ENCODE measurements at regions not wholly inside any gene's neighbourhood (a gene's known extent, or its start where the extent isn't known, plus 50 kb on each side); places are given as distances from the start of the nearest gene placed in this dataset.

GRCh38 chr14:44780989-44781388 is 180.8 kb downstream of the KLHL28 start:
- no peaks in the 10 kb centered on the region for H3K4me1 ChIP-seq (ENCODE audit: insufficient read depth, low read length)
- ChIA-PET CTCF (ENCODE audit: low intra/inter-chr PET ratio, low total read pairs) (no interaction called here), POLR2A (no interaction called here)
- no peak overlapping the region for H2AFZ ChIP-seq (ENCODE audit: low read length)
- no peak overlapping the region for H3K4me2 ChIP-seq (ENCODE audit: low read depth, low read length)
- H3K36me3 ChIP-seq (replicated peaks in 1 of 2; ENCODE audit: control insufficient read depth in 1 of 2, insufficient read depth in 2 of 2, low read length in 2 of 2): no peaks in the 10 kb centered on the region
- H3K4me3 ChIP-seq (replicated peaks in 1 of 3; ENCODE audit: insufficient read depth in 1 of 3, low read depth in 2 of 3, low read length in 3 of 3): no peak overlapping the region
- H3K9me3 ChIP-seq (ENCODE audit: low read length): no peaks in the 10 kb centered on the region
- 5% methylated on average over 3 of the region's 3 CpGs for WGBS (ENCODE audit: low lambda C conversion rate)
- FAIRE-seq (no peak), ATAC-seq (no peak), DNase-seq (ENCODE audit: low spot score) (no peak)
- in situ Hi-C loops (cut with HindIII; ENCODE audit: extremely low pct_ligation_motif_present, low pct_unique_long_range_greater_than_20kb): no loop called here
- no peak overlapping the region for H3K9ac ChIP-seq (ENCODE audit: insufficient read depth, low read depth, low read length)
- H3K27ac ChIP-seq (ENCODE audit: extremely low read length, insufficient read depth, low read length): no peak overlapping the region
- H3K27me3 ChIP-seq (ENCODE audit: control insufficient read depth in 1 of 2, insufficient read depth in 2 of 2, low read length in 2 of 2): no peaks in the 10 kb centered on the region
- no peaks in the 10 kb centered on the region for H3K79me2 ChIP-seq (ENCODE audit: insufficient read depth, low read length)
- intact Hi-C loops (cut with micrococcal nuclease; ENCODE audit: unreplicated experiment): no loop called here
- BruUV-seq (replicated peaks): no TSS peak
- no peaks in the 10 kb centered on the region for H4K20me1 ChIP-seq (ENCODE audit: insufficient read depth, low read length)
- TF ChIP-seq ERF (CRISPR knock-in tag; IDR thresholded peaks at IDR 0.05) (no peak), ZNF264 (CRISPR knock-in tag; IDR thresholded peaks at IDR 0.05) (no peak), ZNF484 (CRISPR knock-in tag; IDR thresholded peaks at IDR 0.05; ENCODE audit: borderline replicate concordance, low read depth) (no peak), MIXL1 (CRISPR knock-in tag; IDR thresholded peaks at IDR 0.05) (no peak), ZNF703 (CRISPR knock-in tag; IDR thresholded peaks at IDR 0.05; ENCODE audit: borderline replicate concordance) (no peak), MEIS1 (CRISPR knock-in tag; IDR thresholded peaks at IDR 0.05; ENCODE audit: borderline replicate concordance) (no peak), TCF7L2 (IDR thresholded peaks at IDR 0.05; ENCODE audit: low read depth, low read length) (no peak), PBX2 (CRISPR knock-in tag; IDR thresholded peaks at IDR 0.05) (no peak), ZNF256 (CRISPR knock-in tag; conservative IDR thresholded peaks at IDR 0.05) (no peak), GPN1 (CRISPR knock-in tag; IDR thresholded peaks at IDR 0.05; ENCODE audit: borderline replicate concordance) (no peak), ARNT (IDR thresholded peaks at IDR 0.05) (no peak), GATAD2A (CRISPR knock-in tag; IDR thresholded peaks at IDR 0.05) (no peak), LBX2 (CRISPR knock-in tag; IDR thresholded peaks at IDR 0.05; ENCODE audit: borderline replicate concordance) (no peak)
- TF ChIP-seq, protein P1, sequence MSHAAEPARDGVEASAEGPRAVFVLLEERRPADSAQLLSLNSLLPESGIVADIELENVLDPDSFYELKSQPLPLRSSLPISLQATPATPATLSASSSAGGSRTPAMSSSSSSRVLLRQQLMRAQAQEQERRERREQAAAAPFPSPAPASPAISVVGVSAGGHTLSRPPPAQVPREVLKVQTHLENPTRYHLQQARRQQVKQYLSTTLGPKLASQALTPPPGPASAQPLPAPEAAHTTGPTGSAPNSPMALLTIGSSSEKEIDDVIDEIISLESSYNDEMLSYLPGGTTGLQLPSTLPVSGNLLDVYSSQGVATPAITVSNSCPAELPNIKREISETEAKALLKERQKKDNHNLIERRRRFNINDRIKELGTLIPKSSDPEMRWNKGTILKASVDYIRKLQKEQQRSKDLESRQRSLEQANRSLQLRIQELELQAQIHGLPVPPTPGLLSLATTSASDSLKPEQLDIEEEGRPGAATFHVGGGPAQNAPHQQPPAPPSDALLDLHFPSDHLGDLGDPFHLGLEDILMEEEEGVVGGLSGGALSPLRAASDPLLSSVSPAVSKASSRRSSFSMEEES (CRISPR knock-in tag; IDR thresholded peaks at IDR 0.05): no peak
- TF ChIP-seq, protein P2, sequence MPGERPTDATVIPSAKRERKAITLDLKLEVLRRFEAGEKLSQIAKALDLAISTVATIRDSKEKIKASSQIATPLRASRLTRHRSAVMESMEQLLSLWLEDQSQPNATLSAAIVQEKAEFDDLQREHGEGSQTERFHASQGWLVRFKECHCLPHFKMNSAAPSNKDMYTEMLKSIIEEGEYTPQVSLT (CRISPR knock-in tag; IDR thresholded peaks at IDR 0.05; ENCODE audit: borderline replicate concordance, low read depth): no peak
- TF ChIP-seq, protein P3, sequence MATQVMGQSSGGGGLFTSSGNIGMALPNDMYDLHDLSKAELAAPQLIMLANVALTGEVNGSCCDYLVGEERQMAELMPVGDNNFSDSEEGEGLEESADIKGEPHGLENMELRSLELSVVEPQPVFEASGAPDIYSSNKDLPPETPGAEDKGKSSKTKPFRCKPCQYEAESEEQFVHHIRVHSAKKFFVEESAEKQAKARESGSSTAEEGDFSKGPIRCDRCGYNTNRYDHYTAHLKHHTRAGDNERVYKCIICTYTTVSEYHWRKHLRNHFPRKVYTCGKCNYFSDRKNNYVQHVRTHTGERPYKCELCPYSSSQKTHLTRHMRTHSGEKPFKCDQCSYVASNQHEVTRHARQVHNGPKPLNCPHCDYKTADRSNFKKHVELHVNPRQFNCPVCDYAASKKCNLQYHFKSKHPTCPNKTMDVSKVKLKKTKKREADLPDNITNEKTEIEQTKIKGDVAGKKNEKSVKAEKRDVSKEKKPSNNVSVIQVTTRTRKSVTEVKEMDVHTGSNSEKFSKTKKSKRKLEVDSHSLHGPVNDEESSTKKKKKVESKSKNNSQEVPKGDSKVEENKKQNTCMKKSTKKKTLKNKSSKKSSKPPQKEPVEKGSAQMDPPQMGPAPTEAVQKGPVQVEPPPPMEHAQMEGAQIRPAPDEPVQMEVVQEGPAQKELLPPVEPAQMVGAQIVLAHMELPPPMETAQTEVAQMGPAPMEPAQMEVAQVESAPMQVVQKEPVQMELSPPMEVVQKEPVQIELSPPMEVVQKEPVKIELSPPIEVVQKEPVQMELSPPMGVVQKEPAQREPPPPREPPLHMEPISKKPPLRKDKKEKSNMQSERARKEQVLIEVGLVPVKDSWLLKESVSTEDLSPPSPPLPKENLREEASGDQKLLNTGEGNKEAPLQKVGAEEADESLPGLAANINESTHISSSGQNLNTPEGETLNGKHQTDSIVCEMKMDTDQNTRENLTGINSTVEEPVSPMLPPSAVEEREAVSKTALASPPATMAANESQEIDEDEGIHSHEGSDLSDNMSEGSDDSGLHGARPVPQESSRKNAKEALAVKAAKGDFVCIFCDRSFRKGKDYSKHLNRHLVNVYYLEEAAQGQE (IDR thresholded peaks at IDR 0.05; ENCODE audit: borderline replicate concordance in 1 of 2, low read depth in 1 of 2, low read length in 2 of 2): no peak
- TF ChIP-seq, protein P4, sequence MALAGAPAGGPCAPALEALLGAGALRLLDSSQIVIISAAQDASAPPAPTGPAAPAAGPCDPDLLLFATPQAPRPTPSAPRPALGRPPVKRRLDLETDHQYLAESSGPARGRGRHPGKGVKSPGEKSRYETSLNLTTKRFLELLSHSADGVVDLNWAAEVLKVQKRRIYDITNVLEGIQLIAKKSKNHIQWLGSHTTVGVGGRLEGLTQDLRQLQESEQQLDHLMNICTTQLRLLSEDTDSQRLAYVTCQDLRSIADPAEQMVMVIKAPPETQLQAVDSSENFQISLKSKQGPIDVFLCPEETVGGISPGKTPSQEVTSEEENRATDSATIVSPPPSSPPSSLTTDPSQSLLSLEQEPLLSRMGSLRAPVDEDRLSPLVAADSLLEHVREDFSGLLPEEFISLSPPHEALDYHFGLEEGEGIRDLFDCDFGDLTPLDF (CRISPR knock-in tag; IDR thresholded peaks at IDR 0.05): no peak

Data from HepG2 (cell line).